ENCODE measurements at regions not wholly inside any gene's neighbourhood (a gene's known extent, or its start where the extent isn't known, plus 50 kb on each side); places are given as distances from the start of the nearest gene placed in this dataset.
A peak's percentile ranks its signal among the peaks of the same experiment; 100 is the strongest.

- H3K4me3 ChIP-seq (ENCODE audit: insufficient read depth, low read length, poor library complexity, severe bottlenecking): no peak overlapping the region
- H3K27me3 ChIP-seq (ENCODE audit: low read length): no peaks in the 10 kb centered on the region
Measured at GRCh38 chr3:11721479-11721878, 77.8 kb upstream of the VGLL4 start.

DNA sequence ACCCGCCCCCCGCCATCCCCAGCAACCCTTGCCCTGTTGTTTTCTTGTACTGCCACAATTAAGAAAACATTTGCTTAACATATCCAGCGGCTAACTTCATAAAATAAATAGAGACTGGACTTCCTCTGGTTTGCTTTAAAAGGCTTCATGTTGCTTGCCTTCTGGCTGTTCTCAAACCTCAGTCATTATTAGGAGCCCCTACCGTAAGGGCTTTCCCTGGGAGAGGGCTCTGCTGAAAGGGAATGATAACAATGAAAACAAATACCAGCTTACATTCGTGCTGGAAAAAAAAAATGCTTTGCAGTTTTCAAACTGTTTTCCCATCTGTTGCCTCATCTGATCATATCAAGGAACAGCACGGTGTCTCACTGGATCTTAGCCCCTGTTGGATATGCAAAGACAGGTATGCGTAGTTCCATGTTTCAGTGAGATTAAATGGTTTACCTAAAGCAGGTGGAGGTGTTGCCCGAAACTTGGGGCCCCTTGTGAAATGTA lies 77.2 kb upstream of the VGLL4 start:
- peak overlapping the region; percentile 70 for H3K9ac ChIP-seq (ENCODE audit: low read length)
- H3K27me3 ChIP-seq (ENCODE audit: low read length): no peaks in the 10 kb centered on the region
- H4K20me1 ChIP-seq (ENCODE audit: low read depth, low read length): peaks cover 10% of the 10 kb centered on the region; the same call in 1 of the 2 replicates
- H3F3A ChIP-seq (ENCODE audit: insufficient read depth): peaks cover 23% of the 10 kb centered on the region
- no peaks in the 10 kb centered on the region for H3K9me3 ChIP-seq (ENCODE audit: insufficient read depth, low read length)
- H2AFZ ChIP-seq (ENCODE audit: low read depth, low read length, severe bottlenecking): peak overlapping the region; percentile 81
- H3K36me3 ChIP-seq (ENCODE audit: low read length): no peaks in the 10 kb centered on the region
- H3K4me2 ChIP-seq (ENCODE audit: low read depth, low read length, poor library complexity, severe bottlenecking): peak overlapping the region; percentile 54
- H3K79me2 ChIP-seq (ENCODE audit: insufficient read depth, low read length): peaks cover 16% of the 10 kb centered on the region; the same call in 1 of the 2 replicates
- H3K27ac ChIP-seq (ENCODE audit: low read depth, low read length): peak overlapping the region; percentile 37
- TF ChIP-seq EZH2phosphoT487 (conservative IDR thresholded peaks at IDR 0.05; ENCODE audit: low read length) (no peak), CTCF (IDR thresholded peaks at IDR 0.05; ENCODE audit: insufficient read depth, low read length, poor library complexity, severe bottlenecking) (no peak)
- H3K4me3 ChIP-seq (ENCODE audit: insufficient read depth, low read length, poor library complexity, severe bottlenecking): peak overlapping the region; percentile 67
- no peaks in the 10 kb centered on the region for H3K9me2 ChIP-seq (replicated peaks; ENCODE audit: insufficient read depth, low read length)

More at GRCh38 chr3:11721479-11721878, 77.8 kb upstream of the VGLL4 start:
- Histone ChIP-seq H3K9me3 (ENCODE audit: insufficient read depth, low read length) (no peaks in the 10 kb centered on the region), H3K9ac (ENCODE audit: low read length) (peak overlapping the region; percentile 70), H3K9me2 (replicated peaks; ENCODE audit: insufficient read depth, low read length) (no peaks in the 10 kb centered on the region), H3K36me3 (ENCODE audit: low read length) (no peaks in the 10 kb centered on the region), H3F3A (ENCODE audit: insufficient read depth) (peaks cover 20% of the 10 kb centered on the region), H3K27ac (ENCODE audit: low read depth, low read length) (no peak overlapping the region), H3K4me2 (ENCODE audit: low read depth, low read length, poor library complexity, severe bottlenecking) (peak overlapping the region; percentile 54), H2AFZ (ENCODE audit: low read depth, low read length, severe bottlenecking) (peak overlapping the region; percentile 81), H4K20me1 (ENCODE audit: low read depth, low read length) (peaks cover 7% of the 10 kb centered on the region; the same call in 1 of the 2 replicates), H3K79me2 (ENCODE audit: insufficient read depth, low read length) (peaks cover 13% of the 10 kb centered on the region; the same call in 1 of the 2 replicates)
- no peak for TF ChIP-seq CTCF (IDR thresholded peaks at IDR 0.05; ENCODE audit: insufficient read depth, low read length, poor library complexity, severe bottlenecking)

DNA sequence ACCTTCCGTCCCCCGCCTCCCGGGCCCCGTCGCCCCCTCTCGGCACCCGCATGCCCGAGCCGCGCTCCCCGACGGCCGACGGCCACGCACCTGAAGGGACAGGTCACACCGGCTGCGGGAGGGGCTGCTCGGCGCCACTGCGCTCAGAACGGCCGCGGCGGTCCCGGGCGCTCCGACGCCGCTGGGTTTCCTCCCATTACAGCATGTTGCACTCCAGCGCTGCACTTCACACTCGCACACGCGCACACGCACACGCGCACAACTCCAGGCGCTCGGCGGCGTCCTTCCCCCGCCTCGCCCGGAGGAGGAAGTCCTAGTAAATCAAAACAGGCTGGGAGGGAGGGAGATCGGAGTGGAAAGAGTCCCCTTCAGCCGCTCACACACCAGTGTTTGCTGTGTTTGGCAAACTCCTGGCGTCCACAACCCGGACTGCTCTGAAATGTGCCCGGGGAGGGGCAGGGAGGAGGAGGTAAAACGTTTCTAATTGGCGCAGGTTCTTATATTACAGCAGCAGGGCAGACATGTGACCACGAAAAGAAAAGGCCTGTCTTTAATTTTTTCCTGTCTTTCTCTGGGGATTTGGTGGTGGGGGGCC lies 76.7 kb upstream of the VGLL4 start:
- Histone ChIP-seq H3F3A (ENCODE audit: insufficient read depth) (peaks cover 21% of the 10 kb centered on the region), H3K4me3 (ENCODE audit: insufficient read depth, low read length, poor library complexity, severe bottlenecking) (peak overlapping the region; percentile 67), H3K79me2 (ENCODE audit: insufficient read depth, low read length) (peaks cover 16% of the 10 kb centered on the region; the same call in 1 of the 2 replicates), H3K27ac (ENCODE audit: low read depth, low read length) (peak overlapping the region; percentile 37), H3K4me2 (ENCODE audit: low read depth, low read length, poor library complexity, severe bottlenecking) (peak overlapping the region; percentile 54), H3K9me3 (ENCODE audit: insufficient read depth, low read length) (no peaks in the 10 kb centered on the region), H3K9ac (ENCODE audit: low read length) (peak overlapping the region; percentile 70), H2AFZ (ENCODE audit: low read depth, low read length, severe bottlenecking) (peak overlapping the region; percentile 81), H3K36me3 (ENCODE audit: low read length) (no peaks in the 10 kb centered on the region), H3K9me2 (replicated peaks; ENCODE audit: insufficient read depth, low read length) (no peaks in the 10 kb centered on the region), H4K20me1 (ENCODE audit: low read depth, low read length) (peaks cover 10% of the 10 kb centered on the region; the same call in 1 of the 2 replicates), H3K27me3 (ENCODE audit: low read length) (no peaks in the 10 kb centered on the region)
- TF ChIP-seq EZH2phosphoT487 (conservative IDR thresholded peaks at IDR 0.05; ENCODE audit: low read length) (no peak), CTCF (IDR thresholded peaks at IDR 0.05; ENCODE audit: insufficient read depth, low read length, poor library complexity, severe bottlenecking) (no peak)

Measured in SU-DHL-6 (cell line).